IPS-18a (cell line): ENCODE measurements at regions not wholly inside any gene's neighbourhood (a gene's known extent, or its start where the extent isn't known, plus 50 kb on each side); places are given as distances from the start of the nearest gene placed in this dataset.

Source experiments
- H3K27ac ChIP-seq: one replicate; pipeline ENCODE4 v1.5.1; 2013; ENCODE audit warnings: low read length
- H3K27me3 ChIP-seq: one replicate; pipeline ENCODE4 v1.6.1; 2013; ENCODE audit warnings: mild to moderate bottlenecking, low read length; ENCODE audit not compliant: control insufficient read depth, insufficient read depth
- H3K36me3 ChIP-seq: one replicate; pipeline ENCODE4 v1.6.1; 2013; ENCODE audit warnings: low read depth, low read length; ENCODE audit not compliant: control insufficient read depth
- H3K4me1 ChIP-seq: one replicate; pipeline ENCODE4 v1.6.1; 2013; ENCODE audit warnings: low read depth, low read length; ENCODE audit not compliant: control insufficient read depth
- H3K4me3 ChIP-seq: one replicate; pipeline ENCODE4 v1.5.1; 2013; ENCODE audit warnings: low read length
- H3K9ac ChIP-seq: one replicate; pipeline ENCODE4 v1.6.1; 2013; ENCODE audit warnings: mild to moderate bottlenecking, low read length, moderate library complexity
- H3K9me3 ChIP-seq: one replicate; pipeline ENCODE4 v1.6.1; 2013; ENCODE audit warnings: low read depth, low read length; ENCODE audit not compliant: control insufficient read depth

- Histone ChIP-seq H3K27me3 (no peaks in the 10 kb centered on the region), H3K27ac (no peak overlapping the region), H3K9me3 (no peaks in the 10 kb centered on the region), H3K36me3 (no peaks in the 10 kb centered on the region), H3K9ac (no peak overlapping the region), H3K4me1 (no peaks in the 10 kb centered on the region), H3K4me3 (no peak overlapping the region)
Observed at GRCh38 chr2:164439885-164440284, 181.4 kb downstream of the GRB14 start.

GRCh38 chr2:164439235-164439634 is 182.0 kb downstream of the GRB14 start:
- Histone ChIP-seq H3K9me3 (no peaks in the 10 kb centered on the region), H3K9ac (no peak overlapping the region), H3K4me1 (no peaks in the 10 kb centered on the region), H3K27me3 (no peaks in the 10 kb centered on the region), H3K4me3 (no peak overlapping the region), H3K36me3 (no peaks in the 10 kb centered on the region), H3K27ac (no peak overlapping the region)

- Histone ChIP-seq H3K27me3 (no peaks in the 10 kb centered on the region), H3K27ac (no peak overlapping the region), H3K4me3 (no peak overlapping the region), H3K9ac (no peak overlapping the region), H3K9me3 (no peaks in the 10 kb centered on the region), H3K4me1 (no peaks in the 10 kb centered on the region), H3K36me3 (no peaks in the 10 kb centered on the region)
Observed at GRCh38 chr2:164438490-164439205, 182.6 kb downstream of the GRB14 start.

GRCh38 chr2:164436131-164436530 is 185.2 kb downstream of the GRB14 start:
- Histone ChIP-seq H3K9me3 (no peaks in the 10 kb centered on the region), H3K27ac (no peak overlapping the region), H3K4me1 (no peaks in the 10 kb centered on the region)

GRCh38 chr2:164430166-164430783 is 191.0 kb downstream of the GRB14 start:
- H3K27ac ChIP-seq: no peak overlapping the region
- H3K36me3 ChIP-seq: no peaks in the 10 kb centered on the region
- H3K4me3 ChIP-seq: no peak overlapping the region
- no peaks in the 10 kb centered on the region for H3K9me3 ChIP-seq
- H3K27me3 ChIP-seq: no peaks in the 10 kb centered on the region
- H3K9ac ChIP-seq: no peak overlapping the region
- H3K4me1 ChIP-seq: peaks cover 1% of the 10 kb centered on the region

More at GRCh38 chr2:164436131-164436530, 185.2 kb downstream of the GRB14 start:
- no peaks in the 10 kb centered on the region for H3K36me3 ChIP-seq
- no peak overlapping the region for H3K4me3 ChIP-seq
- H3K27me3 ChIP-seq: no peaks in the 10 kb centered on the region
- no peak overlapping the region for H3K9ac ChIP-seq

GRCh38 chr2:164429354-164429753 is 191.9 kb downstream of the GRB14 start:
- Histone ChIP-seq H3K27ac (no peak overlapping the region), H3K27me3 (no peaks in the 10 kb centered on the region), H3K4me1 (peaks cover 5% of the 10 kb centered on the region), H3K9me3 (no peaks in the 10 kb centered on the region), H3K9ac (no peak overlapping the region), H3K36me3 (no peaks in the 10 kb centered on the region), H3K4me3 (no peak overlapping the region)

GRCh38 chr2:164427111-164427510 is 194.2 kb downstream of the GRB14 start:
- peaks cover 5% of the 10 kb centered on the region for H3K4me1 ChIP-seq
- H3K9ac ChIP-seq: no peak overlapping the region
- H3K36me3 ChIP-seq: no peaks in the 10 kb centered on the region
- H3K27ac ChIP-seq: no peak overlapping the region
- H3K4me3 ChIP-seq: no peak overlapping the region
- no peaks in the 10 kb centered on the region for H3K27me3 ChIP-seq
- no peaks in the 10 kb centered on the region for H3K9me3 ChIP-seq

GRCh38 chr2:164420787-164421186 is 200.5 kb downstream of the GRB14 start:
- no peaks in the 10 kb centered on the region for H3K36me3 ChIP-seq
- H3K9me3 ChIP-seq: no peaks in the 10 kb centered on the region

GRCh38 chr2:164412831-164413230 is 208.5 kb downstream of the GRB14 start:
- Histone ChIP-seq H3K27ac (no peak overlapping the region), H3K4me3 (no peak overlapping the region), H3K36me3 (no peaks in the 10 kb centered on the region), H3K27me3 (no peaks in the 10 kb centered on the region), H3K4me1 (no peaks in the 10 kb centered on the region), H3K9me3 (no peaks in the 10 kb centered on the region), H3K9ac (no peak overlapping the region)

More at GRCh38 chr2:164420787-164421186, 200.5 kb downstream of the GRB14 start:
- Histone ChIP-seq H3K27me3 (no peaks in the 10 kb centered on the region), H3K4me3 (no peak overlapping the region), H3K27ac (no peak overlapping the region), H3K9ac (no peak overlapping the region), H3K4me1 (peaks cover 11% of the 10 kb centered on the region)

- H3K36me3 ChIP-seq: no peaks in the 10 kb centered on the region
- H3K4me3 ChIP-seq: no peak overlapping the region
- H3K27ac ChIP-seq: no peak overlapping the region
- no peak overlapping the region for H3K9ac ChIP-seq
- no peaks in the 10 kb centered on the region for H3K9me3 ChIP-seq
- H3K4me1 ChIP-seq: peaks cover 4% of the 10 kb centered on the region
- no peaks in the 10 kb centered on the region for H3K27me3 ChIP-seq
Observed at GRCh38 chr2:164389411-164389810, 231.9 kb downstream of the GRB14 start.

- no peak overlapping the region for H3K9ac ChIP-seq
- no peaks in the 10 kb centered on the region for H3K27me3 ChIP-seq
- H3K4me1 ChIP-seq: peaks cover 4% of the 10 kb centered on the region
- H3K36me3 ChIP-seq: no peaks in the 10 kb centered on the region
- H3K9me3 ChIP-seq: no peaks in the 10 kb centered on the region
- no peak overlapping the region for H3K27ac ChIP-seq
- no peak overlapping the region for H3K4me3 ChIP-seq
Observed at GRCh38 chr2:164388511-164388910, 232.8 kb downstream of the GRB14 start.

GRCh38 chr2:164386231-164386630 is 235.1 kb downstream of the GRB14 start:
- no peaks in the 10 kb centered on the region for H3K27me3 ChIP-seq
- no peaks in the 10 kb centered on the region for H3K9me3 ChIP-seq

More at GRCh38 chr2:164386231-164386630, 235.1 kb downstream of the GRB14 start:
- H3K27ac ChIP-seq: no peak overlapping the region
- H3K36me3 ChIP-seq: no peaks in the 10 kb centered on the region
- no peak overlapping the region for H3K4me3 ChIP-seq
- H3K4me1 ChIP-seq: peaks cover 4% of the 10 kb centered on the region
- H3K9ac ChIP-seq: no peak overlapping the region
